ENCODE measurements at regions not wholly inside any gene's neighbourhood (a gene's known extent, or its start where the extent isn't known, plus 50 kb on each side); places are given as distances from the start of the nearest gene placed in this dataset.

DNA sequence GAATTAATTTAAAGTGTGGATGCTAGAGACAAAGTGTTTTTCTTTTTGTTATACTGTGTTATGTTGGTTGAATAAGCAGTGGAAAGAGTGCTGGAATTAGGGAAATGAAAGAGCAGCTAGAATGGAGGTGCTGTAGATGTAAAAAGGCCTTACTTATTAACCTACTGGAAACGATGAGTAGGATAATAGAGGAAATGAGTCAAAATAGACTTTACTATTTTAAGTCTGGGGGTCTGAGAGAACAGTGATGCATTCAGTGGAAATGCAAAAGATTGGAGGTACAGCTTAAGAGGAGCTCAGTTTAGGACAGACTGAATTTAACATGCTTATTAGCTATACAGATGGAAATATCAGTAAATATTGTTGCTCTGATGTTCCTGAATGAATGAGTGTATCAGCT is 674.0 kb downstream of the OTOL1 start:
- TF ChIP-seq, protein P1, sequence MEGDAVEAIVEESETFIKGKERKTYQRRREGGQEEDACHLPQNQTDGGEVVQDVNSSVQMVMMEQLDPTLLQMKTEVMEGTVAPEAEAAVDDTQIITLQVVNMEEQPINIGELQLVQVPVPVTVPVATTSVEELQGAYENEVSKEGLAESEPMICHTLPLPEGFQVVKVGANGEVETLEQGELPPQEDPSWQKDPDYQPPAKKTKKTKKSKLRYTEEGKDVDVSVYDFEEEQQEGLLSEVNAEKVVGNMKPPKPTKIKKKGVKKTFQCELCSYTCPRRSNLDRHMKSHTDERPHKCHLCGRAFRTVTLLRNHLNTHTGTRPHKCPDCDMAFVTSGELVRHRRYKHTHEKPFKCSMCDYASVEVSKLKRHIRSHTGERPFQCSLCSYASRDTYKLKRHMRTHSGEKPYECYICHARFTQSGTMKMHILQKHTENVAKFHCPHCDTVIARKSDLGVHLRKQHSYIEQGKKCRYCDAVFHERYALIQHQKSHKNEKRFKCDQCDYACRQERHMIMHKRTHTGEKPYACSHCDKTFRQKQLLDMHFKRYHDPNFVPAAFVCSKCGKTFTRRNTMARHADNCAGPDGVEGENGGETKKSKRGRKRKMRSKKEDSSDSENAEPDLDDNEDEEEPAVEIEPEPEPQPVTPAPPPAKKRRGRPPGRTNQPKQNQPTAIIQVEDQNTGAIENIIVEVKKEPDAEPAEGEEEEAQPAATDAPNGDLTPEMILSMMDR (IDR thresholded peaks at IDR 0.05; ENCODE audit: insufficient read depth, low read depth, low read length): no peak
- TF ChIP-seq EZH2 (IDR thresholded peaks at IDR 0.05; ENCODE audit: insufficient read depth, low read length): no peak
